ENCODE measurements at regions not wholly inside any gene's neighbourhood (a gene's known extent, or its start where the extent isn't known, plus 50 kb on each side); places are given as distances from the start of the nearest gene placed in this dataset.

GRCh38 chr14:89085737-89086382 lies 261.4 kb downstream of the TTC8 start:
- WGBS (ENCODE audit: insufficient coverage, low coverage, low lambda C conversion rate, missing lambda C conversion rate), result 74% methylated on average over 9 of the region's 9 CpGs
- ATAC-seq (peak in 2 of 4 donors; percentile 18 to 23), DNase-seq (no peak)
- intact Hi-C loops (cut with DNase I), result no loop called here
- Histone ChIP-seq H3K4me3 (no peak overlapping the region), H3K9me3 (no peaks in the 10 kb centered on the region), H3K36me3 (no peaks in the 10 kb centered on the region), H3K4me1 (no peaks in the 10 kb centered on the region), H3K27ac (no peak overlapping the region), H3K27me3 (no peaks in the 10 kb centered on the region)
- no peak for TF ChIP-seq POLR2A (IDR thresholded peaks at IDR 0.05)
- no peak for TF ChIP-seq CTCF (IDR thresholded peaks at IDR 0.05)

- Histone ChIP-seq H3K4me3 (no peak overlapping the region), H3K4me1 (no peaks in the 10 kb centered on the region), H3K36me3 (no peaks in the 10 kb centered on the region), H3K27ac (no peak overlapping the region), H3K27me3 (no peaks in the 10 kb centered on the region), H3K9me3 (no peaks in the 10 kb centered on the region)
- intact Hi-C loops (cut with DNase I), result no loop called here
- ATAC-seq (no peak), DNase-seq (no peak)
- TF ChIP-seq POLR2A (IDR thresholded peaks at IDR 0.05) (no peak), CTCF (IDR thresholded peaks at IDR 0.05) (no peak)
- 65% methylated on average over 3 of the region's 3 CpGs for WGBS (ENCODE audit: insufficient coverage, low coverage, low lambda C conversion rate, missing lambda C conversion rate)
These were observed 264.1 kb downstream of the TTC8 start for GRCh38 chr14:89088530-89088929.

- TF ChIP-seq CTCF (IDR thresholded peaks at IDR 0.05) (no peak), POLR2A (IDR thresholded peaks at IDR 0.05) (no peak)
- intact Hi-C loops (cut with DNase I), result no loop called here
- Histone ChIP-seq H3K9me3 (no peaks in the 10 kb centered on the region), H3K27ac (no peak overlapping the region), H3K4me1 (no peaks in the 10 kb centered on the region), H3K27me3 (no peaks in the 10 kb centered on the region), H3K36me3 (no peaks in the 10 kb centered on the region), H3K4me3 (no peak overlapping the region)
- 56% methylated on average over 1 of the region's 1 CpG for WGBS (ENCODE audit: insufficient coverage, low coverage, low lambda C conversion rate, missing lambda C conversion rate)
- ATAC-seq (no peak), DNase-seq (no peak)
These were observed 264.9 kb downstream of the TTC8 start for GRCh38 chr14:89089330-89089729.

- no peak overlapping the region for H3K4me3 ChIP-seq
- no peaks in the 10 kb centered on the region for H3K9me3 ChIP-seq
- 100% methylated on average over 1 of the region's 1 CpG for WGBS (ENCODE audit: insufficient coverage, low coverage, low lambda C conversion rate, missing lambda C conversion rate)
- H3K4me1 ChIP-seq, result no peaks in the 10 kb centered on the region
- H3K36me3 ChIP-seq, result no peaks in the 10 kb centered on the region
- H3K27me3 ChIP-seq, result no peaks in the 10 kb centered on the region
- DNase-seq (no peak), ATAC-seq (no peak)
- no peak for TF ChIP-seq CTCF (IDR thresholded peaks at IDR 0.05)
- no peak for TF ChIP-seq POLR2A (IDR thresholded peaks at IDR 0.05)
- no peak overlapping the region for H3K27ac ChIP-seq
- intact Hi-C loops (cut with DNase I), result no loop called here
These were observed 267.3 kb downstream of the TTC8 start for GRCh38 chr14:89091781-89092180.

All from right lobe of liver (tissue), 6 donors.